ENCODE measurements at regions not wholly inside any gene's neighbourhood (a gene's known extent, or its start where the extent isn't known, plus 50 kb on each side); places are given as distances from the start of the nearest gene placed in this dataset.

DNA sequence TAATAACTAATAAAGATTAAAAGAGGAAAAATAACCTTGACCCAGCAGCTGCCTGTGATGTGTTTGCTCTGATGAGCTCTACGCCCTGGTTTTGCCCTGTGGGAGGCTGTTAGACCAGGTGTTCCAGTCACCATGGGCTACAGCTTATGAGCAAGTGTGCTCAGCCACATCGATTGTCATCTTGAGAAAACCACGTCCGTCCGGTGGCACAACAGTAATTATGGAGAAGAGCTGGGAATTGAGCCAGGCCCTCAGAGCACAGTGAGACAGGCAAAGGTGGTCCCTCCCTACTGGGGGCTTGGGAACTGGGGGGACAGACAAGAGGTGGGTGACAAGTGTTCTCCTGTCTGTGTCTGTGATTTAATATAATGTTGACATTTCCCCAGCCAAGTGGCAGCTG is 420.5 kb downstream of the MATN1 start:
- TF ChIP-seq CTCF (IDR thresholded peaks at IDR 0.05; ENCODE audit: insufficient read depth, low read depth, low read length) (no peak), EZH2 (IDR thresholded peaks at IDR 0.05; ENCODE audit: insufficient read depth, low read length) (no peak)
